Lower leg skin (tissue), 3 donors: ENCODE measurements at regions not wholly inside any gene's neighbourhood (a gene's known extent, or its start where the extent isn't known, plus 50 kb on each side); places are given as distances from the start of the nearest gene placed in this dataset.

Source experiments
- CTCF ChIP-seq, 3 donors: fragments of 450-650 bp; IDR thresholded peaks; one replicate each; pipeline ENCODE4 v1.5.1; 2016; ENCODE audit warnings: antibody characterized with exemption in 3 of 3, mild to moderate bottlenecking in 3 of 3, moderate library complexity in 2 of 3
- POLR2A ChIP-seq, 2 donors: fragments of 450-650 bp; IDR thresholded peaks; one replicate each; pipeline ENCODE4 v1.6.1; 2016 to 2017; ENCODE audit warnings: antibody characterized with exemption in 2 of 2, mild to moderate bottlenecking in 1 of 2, moderate library complexity in 1 of 2

GRCh38 chr7:120060875-120061274, 212.1 kb upstream of the KCND2 start:
- TF ChIP-seq CTCF (IDR thresholded peaks at IDR 0.05) (no peak), POLR2A (IDR thresholded peaks at IDR 0.05) (no peak)
